ENCODE measurements at regions not wholly inside any gene's neighbourhood (a gene's known extent, or its start where the extent isn't known, plus 50 kb on each side); places are given as distances from the start of the nearest gene placed in this dataset.

GRCh38 chr4:180717451-180718033 lies 1525.7 kb upstream of the TENM3 start:
- DNase-seq (ENCODE audit: low read depth) = no peak

- no peak for DNase-seq (ENCODE audit: low read depth)
Observed at GRCh38 chr4:180721356-180721755, 1521.8 kb upstream of the TENM3 start.

- no peak for DNase-seq (ENCODE audit: low read depth)
Observed at GRCh38 chr4:180726611-180727010, 1516.6 kb upstream of the TENM3 start.

- DNase-seq (ENCODE audit: low read depth) = no peak
Observed at GRCh38 chr4:180727478-180727877, 1515.7 kb upstream of the TENM3 start.

- no peak for DNase-seq (ENCODE audit: low read depth)
Observed at GRCh38 chr4:180734753-180735432, 1508.3 kb upstream of the TENM3 start.

- DNase-seq (ENCODE audit: low read depth) = no peak
Observed at GRCh38 chr4:180741703-180742102, 1501.5 kb upstream of the TENM3 start.

GRCh38 chr4:180745019-180745418 lies 1498.2 kb upstream of the TENM3 start:
- DNase-seq (ENCODE audit: low read depth) = no peak

- DNase-seq (ENCODE audit: low read depth) = no peak
Observed at GRCh38 chr4:180751009-180751408, 1492.2 kb upstream of the TENM3 start.

GRCh38 chr4:180757927-180758326 lies 1485.3 kb upstream of the TENM3 start:
- DNase-seq (ENCODE audit: low read depth) = no peak

GRCh38 chr4:180766045-180766444 lies 1477.2 kb upstream of the TENM3 start:
- DNase-seq (ENCODE audit: low read depth) = no peak

GRCh38 chr4:180766944-180767729 lies 1476.1 kb upstream of the TENM3 start:
- no peak for DNase-seq (ENCODE audit: low read depth)

GRCh38 chr4:180768610-180769009 lies 1474.6 kb upstream of the TENM3 start:
- no peak for DNase-seq (ENCODE audit: low read depth)

GRCh38 chr4:180769791-180770190 lies 1473.4 kb upstream of the TENM3 start:
- no peak for DNase-seq (ENCODE audit: low read depth)

- DNase-seq (ENCODE audit: low read depth) = no peak
Observed at GRCh38 chr4:180770265-180770664, 1472.9 kb upstream of the TENM3 start.

GRCh38 chr4:180784940-180785339 lies 1458.3 kb upstream of the TENM3 start:
- DNase-seq (ENCODE audit: low read depth) = no peak

- no peak for DNase-seq (ENCODE audit: low read depth)
Observed at GRCh38 chr4:180788729-180789128, 1454.5 kb upstream of the TENM3 start.

GRCh38 chr4:180789929-180790328 lies 1453.3 kb upstream of the TENM3 start:
- DNase-seq (ENCODE audit: low read depth) = no peak

GRCh38 chr4:180790471-180790870 lies 1452.7 kb upstream of the TENM3 start:
- DNase-seq (ENCODE audit: low read depth) = no peak

- DNase-seq (ENCODE audit: low read depth) = no peak
Observed at GRCh38 chr4:180792541-180792940, 1450.7 kb upstream of the TENM3 start.

- no peak for DNase-seq (ENCODE audit: low read depth)
Observed at GRCh38 chr4:180794333-180794732, 1448.9 kb upstream of the TENM3 start.

GRCh38 chr4:180798036-180798577 lies 1445.1 kb upstream of the TENM3 start:
- DNase-seq (ENCODE audit: low read depth) = no peak

GRCh38 chr4:180799798-180800197 lies 1443.4 kb upstream of the TENM3 start:
- DNase-seq (ENCODE audit: low read depth) = no peak

GRCh38 chr4:180805101-180805500 lies 1438.1 kb upstream of the TENM3 start:
- DNase-seq (ENCODE audit: low read depth) = no peak

All from activated T-helper 1 cell treated with Interleukin-2 at 50 U/mL for 16 hours (primary cell).